NCI-H2107 (cell line): ENCODE measurements at regions not wholly inside any gene's neighbourhood (a gene's known extent, or its start where the extent isn't known, plus 50 kb on each side); places are given as distances from the start of the nearest gene placed in this dataset.
"Not testable (repeated sequence)": the region's sequence is repeated elsewhere in the genome, so short reads cannot be mapped to it uniquely, and the experiment has no call there.

Source experiments
- DNase-seq: peaks from one replicate; lab custom pipeline; 2025; lab: John Stamatoyannopoulos, UW

GRCh38 chrX:128954697-128955096, 568.6 kb downstream of the SMARCA1 start:
- DNase-seq = not testable (repeated sequence)

- no peak for DNase-seq
Measured at GRCh38 chrX:128931071-128931470, 592.2 kb downstream of the SMARCA1 start.

GRCh38 chrX:128929271-128930057, 593.8 kb downstream of the SMARCA1 start:
- no peak for DNase-seq

GRCh38 chrX:128928636-128929035, 594.7 kb downstream of the SMARCA1 start:
- no peak for DNase-seq

- no peak for DNase-seq
Measured at GRCh38 chrX:128927363-128927762, 595.9 kb downstream of the SMARCA1 start.

GRCh38 chrX:128906753-128907152, 616.5 kb downstream of the SMARCA1 start:
- DNase-seq = no peak

GRCh38 chrX:128901018-128901417, 622.3 kb downstream of the SMARCA1 start:
- DNase-seq = no peak

GRCh38 chrX:128897621-128898020, 625.7 kb downstream of the SMARCA1 start:
- DNase-seq = no peak

GRCh38 chrX:128891554-128891953, 631.7 kb downstream of the SMARCA1 start:
- DNase-seq = no peak

GRCh38 chrX:128884430-128884829, 638.9 kb downstream of the SMARCA1 start:
- DNase-seq = no peak

GRCh38 chrX:128883650-128884049, 639.6 kb downstream of the SMARCA1 start:
- no peak for DNase-seq

- no peak for DNase-seq
Measured at GRCh38 chrX:128870361-128870760, 652.9 kb downstream of the SMARCA1 start.

- no peak for DNase-seq
Measured at GRCh38 chrX:128862557-128862956, 660.7 kb downstream of the SMARCA1 start.

GRCh38 chrX:128848374-128848773, 674.9 kb downstream of the SMARCA1 start:
- no peak for DNase-seq

GRCh38 chrX:128846385-128846784, 676.9 kb downstream of the SMARCA1 start:
- no peak for DNase-seq

- no peak for DNase-seq
Measured at GRCh38 chrX:128818690-128819089, 704.6 kb downstream of the SMARCA1 start.

GRCh38 chrX:128816919-128817318, 706.4 kb downstream of the SMARCA1 start:
- no peak for DNase-seq

- DNase-seq = no peak
Measured at GRCh38 chrX:128807367-128807766, 715.9 kb downstream of the SMARCA1 start.

- DNase-seq = no peak
Measured at GRCh38 chrX:128805236-128805635, 718.1 kb downstream of the SMARCA1 start.

GRCh38 chrX:128804828-128805227, 718.5 kb downstream of the SMARCA1 start:
- no peak for DNase-seq

GRCh38 chrX:128800138-128800537, 723.2 kb downstream of the SMARCA1 start:
- no peak for DNase-seq

- not testable (repeated sequence) for DNase-seq
Measured at GRCh38 chrX:128783139-128783538, 730.9 kb upstream of the ACTRT1 start.

- DNase-seq = no peak
Measured at GRCh38 chrX:128781506-128781905, 729.3 kb upstream of the ACTRT1 start.

- DNase-seq = no peak
Measured at GRCh38 chrX:128780934-128781333, 728.7 kb upstream of the ACTRT1 start.
